ENCODE measurements at regions not wholly inside any gene's neighbourhood (a gene's known extent, or its start where the extent isn't known, plus 50 kb on each side); places are given as distances from the start of the nearest gene placed in this dataset.
A peak's percentile ranks its signal among the peaks of the same experiment; 100 is the strongest.

DNA sequence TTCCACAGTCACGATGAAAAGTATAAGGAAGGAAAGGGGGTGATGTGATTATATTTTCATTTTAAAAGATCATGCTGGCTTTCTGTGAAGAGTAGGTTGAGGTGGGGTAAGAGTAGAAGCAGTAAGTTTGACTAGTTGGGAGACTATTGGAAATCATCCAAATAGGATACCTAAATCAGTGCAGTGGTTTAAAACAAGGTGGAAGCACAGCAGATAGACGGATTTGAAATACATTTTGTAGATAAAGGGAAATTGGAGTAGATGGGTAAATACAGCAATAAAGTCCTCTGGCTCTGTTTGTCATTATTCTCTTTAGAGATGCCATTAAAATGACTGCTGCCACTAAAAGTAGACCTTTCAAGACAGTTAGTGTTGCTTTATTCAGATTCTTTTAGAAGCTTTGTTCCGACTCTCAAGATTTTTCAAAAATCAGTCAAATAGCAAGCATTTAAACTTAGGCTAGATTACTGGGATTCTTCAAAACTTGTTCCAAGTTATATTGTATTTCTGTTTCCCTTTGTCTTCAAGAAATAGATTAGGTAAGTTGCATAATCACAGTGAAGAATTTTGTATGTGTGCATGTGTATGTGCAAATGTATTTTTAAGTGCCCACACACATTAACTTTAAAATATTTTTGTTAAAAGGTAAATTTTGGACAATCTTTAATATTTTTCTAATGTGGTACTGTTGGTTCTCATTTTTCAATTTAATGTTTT lies 61.7 kb upstream of the DTNA start:
- Histone ChIP-seq H3K27me3 (ENCODE audit: control insufficient read depth, insufficient read depth, low read length) (no peaks in the 10 kb centered on the region), H3K36me3 (ENCODE audit: control insufficient read depth, insufficient read depth, low read length) (no peaks in the 10 kb centered on the region), H3K4me3 (ENCODE audit: low read depth, low read length) (no peak overlapping the region)
- no peak for DNase-seq (ENCODE audit: low read depth)
- TF ChIP-seq, protein P1, sequence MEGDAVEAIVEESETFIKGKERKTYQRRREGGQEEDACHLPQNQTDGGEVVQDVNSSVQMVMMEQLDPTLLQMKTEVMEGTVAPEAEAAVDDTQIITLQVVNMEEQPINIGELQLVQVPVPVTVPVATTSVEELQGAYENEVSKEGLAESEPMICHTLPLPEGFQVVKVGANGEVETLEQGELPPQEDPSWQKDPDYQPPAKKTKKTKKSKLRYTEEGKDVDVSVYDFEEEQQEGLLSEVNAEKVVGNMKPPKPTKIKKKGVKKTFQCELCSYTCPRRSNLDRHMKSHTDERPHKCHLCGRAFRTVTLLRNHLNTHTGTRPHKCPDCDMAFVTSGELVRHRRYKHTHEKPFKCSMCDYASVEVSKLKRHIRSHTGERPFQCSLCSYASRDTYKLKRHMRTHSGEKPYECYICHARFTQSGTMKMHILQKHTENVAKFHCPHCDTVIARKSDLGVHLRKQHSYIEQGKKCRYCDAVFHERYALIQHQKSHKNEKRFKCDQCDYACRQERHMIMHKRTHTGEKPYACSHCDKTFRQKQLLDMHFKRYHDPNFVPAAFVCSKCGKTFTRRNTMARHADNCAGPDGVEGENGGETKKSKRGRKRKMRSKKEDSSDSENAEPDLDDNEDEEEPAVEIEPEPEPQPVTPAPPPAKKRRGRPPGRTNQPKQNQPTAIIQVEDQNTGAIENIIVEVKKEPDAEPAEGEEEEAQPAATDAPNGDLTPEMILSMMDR (IDR thresholded peaks at IDR 0.05; ENCODE audit: insufficient read depth, low read length, poor library complexity, severe bottlenecking): no peak

DNA sequence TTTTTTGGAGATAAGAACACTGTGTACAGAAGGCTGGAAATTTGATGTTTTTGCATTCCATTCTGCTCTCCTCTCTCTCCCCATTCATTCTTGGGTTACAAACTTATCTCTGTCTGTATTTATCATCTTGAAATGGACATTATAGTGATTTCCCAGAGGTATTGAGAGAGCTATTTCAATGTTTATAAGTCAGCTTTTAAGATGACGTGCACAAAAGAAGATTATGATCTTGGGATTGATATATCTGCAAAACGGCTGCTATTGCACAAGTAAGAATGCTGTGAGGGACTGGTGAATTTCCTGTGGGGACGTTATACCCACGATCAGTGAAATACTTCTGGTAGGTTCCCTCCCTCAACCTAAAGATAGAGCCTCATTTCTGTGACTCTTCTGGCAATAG lies 61.0 kb upstream of the DTNA start:
- DNase-seq (ENCODE audit: low read depth): no peak
- H3K27me3 ChIP-seq (ENCODE audit: control insufficient read depth, insufficient read depth, low read length): no peaks in the 10 kb centered on the region
- H3K4me3 ChIP-seq (ENCODE audit: low read depth, low read length): no peak overlapping the region
- TF ChIP-seq, protein P1 (IDR thresholded peaks at IDR 0.05; ENCODE audit: insufficient read depth, low read length, poor library complexity, severe bottlenecking): no peak
- no peaks in the 10 kb centered on the region for H3K36me3 ChIP-seq (ENCODE audit: control insufficient read depth, insufficient read depth, low read length)

GRCh38 chr18:34650121-34650545 lies 60.0 kb upstream of the DTNA start:
- TF ChIP-seq, protein P1 (IDR thresholded peaks at IDR 0.05; ENCODE audit: insufficient read depth, low read length, poor library complexity, severe bottlenecking): no peak
- no peaks in the 10 kb centered on the region for H3K27me3 ChIP-seq (ENCODE audit: control insufficient read depth, insufficient read depth, low read length)
- no peaks in the 10 kb centered on the region for H3K36me3 ChIP-seq (ENCODE audit: control insufficient read depth, insufficient read depth, low read length)
- peak; percentile 23 for DNase-seq (ENCODE audit: low read depth)
- H3K4me3 ChIP-seq (ENCODE audit: low read depth, low read length): no peak overlapping the region

- TF ChIP-seq, protein P1 (IDR thresholded peaks at IDR 0.05; ENCODE audit: insufficient read depth, low read length, poor library complexity, severe bottlenecking): no peak
- H3K4me3 ChIP-seq (ENCODE audit: low read depth, low read length): no peak overlapping the region
- no peaks in the 10 kb centered on the region for H3K27me3 ChIP-seq (ENCODE audit: control insufficient read depth, insufficient read depth, low read length)
- no peaks in the 10 kb centered on the region for H3K36me3 ChIP-seq (ENCODE audit: control insufficient read depth, insufficient read depth, low read length)
- no peak for DNase-seq (ENCODE audit: low read depth)
Measured at GRCh38 chr18:34651586-34652369, 58.3 kb upstream of the DTNA start.

DNA sequence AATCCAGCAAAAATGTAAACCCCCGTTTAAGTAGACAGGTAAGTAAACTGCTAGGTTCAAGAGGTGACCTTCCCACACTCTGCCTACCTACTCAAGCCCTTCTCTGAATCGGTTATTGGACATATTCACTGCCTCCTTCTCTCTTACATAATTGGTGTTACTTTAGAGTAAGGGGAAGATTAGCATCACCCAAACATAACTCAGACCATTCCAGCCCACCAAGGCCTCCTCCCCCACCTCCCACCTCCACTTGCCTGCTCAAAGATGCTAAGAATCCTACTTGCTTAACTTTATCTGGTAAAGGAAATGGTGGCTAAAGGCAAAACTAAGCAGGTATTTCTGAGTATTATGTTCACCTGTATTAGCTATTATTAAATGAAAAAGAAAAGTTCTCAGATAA lies 55.0 kb upstream of the DTNA start:
- H3K36me3 ChIP-seq (ENCODE audit: control insufficient read depth, insufficient read depth, low read length): no peaks in the 10 kb centered on the region
- no peak overlapping the region for H3K4me3 ChIP-seq (ENCODE audit: low read depth, low read length)
- H3K27me3 ChIP-seq (ENCODE audit: control insufficient read depth, insufficient read depth, low read length): no peaks in the 10 kb centered on the region
- TF ChIP-seq, protein P1 (IDR thresholded peaks at IDR 0.05; ENCODE audit: insufficient read depth, low read length, poor library complexity, severe bottlenecking): no peak
- DNase-seq (ENCODE audit: low read depth): no peak

All from kidney epithelial cell (primary cell).